H9 (cell line): ENCODE measurements at regions not wholly inside any gene's neighbourhood (a gene's known extent, or its start where the extent isn't known, plus 50 kb on each side); places are given as distances from the start of the nearest gene placed in this dataset.

ENCODE experiments used
- DNase-seq: peaks from one replicate; pipeline ENCODE4 v3.0.0-alpha.2; 2017
- H2AFZ ChIP-seq: one replicate; pipeline ENCODE4 v1.6.1; 2013; ENCODE audit warnings: mild to moderate bottlenecking, low read length, control low read depth, moderate library complexity
- H2AK5ac ChIP-seq: 2 replicates; pipeline ENCODE4 v1.6.1; 2013; ENCODE audit warnings: low read length, control low read depth, mixed read lengths; ENCODE audit not compliant: insufficient read length
- H2BK120ac ChIP-seq: one replicate; pipeline ENCODE4 v1.6.1; 2013; ENCODE audit warnings: low read depth, mild to moderate bottlenecking, low read length, control low read depth, inconsistent platforms; ENCODE audit not compliant: poor library complexity, severe bottlenecking
- H2BK12ac ChIP-seq: 2 replicates; pipeline ENCODE4 v1.6.1; 2013; ENCODE audit warnings: low read length, control low read depth, mixed read lengths, low read depth; ENCODE audit not compliant: insufficient read length
- H2BK15ac ChIP-seq: 2 replicates; pipeline ENCODE4 v1.6.1; 2013; ENCODE audit warnings: low read depth, low read length, control low read depth
- H2BK20ac ChIP-seq: one replicate; pipeline ENCODE4 v1.6.1; 2013; ENCODE audit warnings: low read depth, mild to moderate bottlenecking, low read length, control low read depth, inconsistent platforms; ENCODE audit not compliant: poor library complexity, severe bottlenecking
- H2BK5ac ChIP-seq: 2 replicates; pipeline ENCODE4 v1.6.1; 2013; ENCODE audit warnings: low read length, control low read depth, mixed read lengths; ENCODE audit not compliant: insufficient read length
- H3K14ac ChIP-seq: 2 replicates; pipeline ENCODE4 v1.6.1; 2013; ENCODE audit warnings: low read length, control low read depth; ENCODE audit not compliant: insufficient read depth
- H3K18ac ChIP-seq: 2 replicates; pipeline ENCODE4 v1.6.1; 2013; ENCODE audit warnings: low read depth, mild to moderate bottlenecking, mixed read lengths, low read length, control low read depth; ENCODE audit not compliant: insufficient read length
- H3K23ac ChIP-seq: 2 replicates; pipeline ENCODE4 v1.6.1; 2013; ENCODE audit warnings: low read length, control low read depth, mixed read lengths, low read depth; ENCODE audit not compliant: insufficient read length
- H3K23me2 ChIP-seq: 2 replicates; pipeline ENCODE4 v1.6.1; 2013; ENCODE audit warnings: low read depth, mild to moderate bottlenecking, mixed read lengths, low read length, control low read depth; ENCODE audit not compliant: insufficient read length, poor library complexity, severe bottlenecking
- H3K27ac ChIP-seq: 2 replicates; pipeline ENCODE4 v1.5.1; 2013; ENCODE audit warnings: low read length, control low read depth, mixed read lengths, low read depth; ENCODE audit not compliant: insufficient read length
- H3K27me3 ChIP-seq: 2 replicates; pipeline ENCODE4 v1.6.1; 2013; ENCODE audit warnings: low read length, control low read depth, inconsistent platforms; ENCODE audit not compliant: insufficient read depth
- H3K4ac ChIP-seq: 2 replicates; pipeline ENCODE4 v1.6.1; 2013; ENCODE audit warnings: low read depth, mild to moderate bottlenecking, control low read depth, inconsistent platforms, low read length, moderate library complexity
- H3K4me1 ChIP-seq: 2 replicates; pipeline ENCODE4 v1.6.1; 2013; ENCODE audit warnings: low read length, control low read depth, inconsistent platforms; ENCODE audit not compliant: insufficient read depth
- H3K4me2 ChIP-seq: 2 replicates; pipeline ENCODE4 v1.6.1; 2013; ENCODE audit warnings: low read length, control low read depth, mixed read lengths; ENCODE audit not compliant: insufficient read length, insufficient read depth
- H3K56ac ChIP-seq: 2 replicates; pipeline ENCODE4 v1.6.1; 2013; ENCODE audit warnings: low read depth, mild to moderate bottlenecking, mixed read lengths, low read length, control low read depth; ENCODE audit not compliant: insufficient read length
- H3K79me1 ChIP-seq: 2 replicates; pipeline ENCODE4 v1.6.1; 2013; ENCODE audit warnings: low read depth, mild to moderate bottlenecking, moderate library complexity, low read length, control low read depth, inconsistent platforms; ENCODE audit not compliant: insufficient read depth, poor library complexity, severe bottlenecking
- H3K79me2 ChIP-seq: 2 replicates; pipeline ENCODE4 v1.6.1; 2013; ENCODE audit warnings: low read length, control low read depth, inconsistent platforms; ENCODE audit not compliant: insufficient read depth
- H3K9ac ChIP-seq: 2 replicates; pipeline ENCODE4 v1.6.1; 2013; ENCODE audit warnings: low read length, control low read depth, mixed read lengths; ENCODE audit not compliant: insufficient read length; ENCODE audit errors: extremely low read depth
- H3K9me3 ChIP-seq: one replicate; pipeline ENCODE4 v1.6.1; 2013; ENCODE audit warnings: low read depth, low read length, inconsistent platforms; ENCODE audit not compliant: control insufficient read depth
- H3T11ph ChIP-seq: one replicate; pipeline ENCODE4 v1.6.1; 2013; ENCODE audit warnings: mild to moderate bottlenecking, low read length, control low read depth, inconsistent platforms
- H4K20me1 ChIP-seq: one replicate; pipeline ENCODE4 v1.6.1; 2013; ENCODE audit not compliant: control insufficient read depth, insufficient read length, insufficient read depth
- H4K5ac ChIP-seq: 2 replicates; pipeline ENCODE4 v1.6.1; 2013; ENCODE audit warnings: low read depth, mild to moderate bottlenecking, mixed read lengths, low read length, control low read depth; ENCODE audit not compliant: insufficient read length
- H4K8ac ChIP-seq: replicated peaks from 2 replicates; pipeline ENCODE4 v1.6.1; 2013; ENCODE audit warnings: low read length, control low read depth, mixed read lengths, low read depth; ENCODE audit not compliant: insufficient read length
- H4K91ac ChIP-seq: 2 replicates; pipeline ENCODE4 v1.6.1; 2013; ENCODE audit warnings: low read depth, mild to moderate bottlenecking, moderate library complexity, mixed read lengths, low read length, control low read depth; ENCODE audit not compliant: insufficient read length
- H3K27ac Mint-ChIP-seq, 3 experiments: 2 replicates in 2 of 3; 3 replicates in 1 of 3; pipeline ENCODE4 v1.8.0; 2020 to 2021; ENCODE audit warnings: mixed read lengths in 3 of 3, mild to moderate bottlenecking in 1 of 3, moderate library complexity in 1 of 3
- H3K27me3 Mint-ChIP-seq: 2 replicates; pipeline ENCODE4 v1.8.0; 2021; ENCODE audit warnings: low read depth, mild to moderate bottlenecking, moderate library complexity, mixed read lengths
- H3K36me3 Mint-ChIP-seq, 3 experiments: 2 replicates in 2 of 3; 3 replicates in 1 of 3; pipeline ENCODE4 v1.8.0; 2020 to 2021; ENCODE audit warnings: low read depth in 3 of 3, mixed read lengths in 3 of 3; ENCODE audit not compliant: insufficient read depth in 1 of 3
- H3K4me1 Mint-ChIP-seq, 2 experiments: 2 replicates each; pipeline ENCODE4 v1.8.0; 2020; ENCODE audit warnings: mixed read lengths in 2 of 2
- H3K4me3 Mint-ChIP-seq, 2 experiments: 2 replicates in 1 of 2; 3 replicates in 1 of 2; pipeline ENCODE4 v1.8.0; 2020 to 2021; ENCODE audit warnings: mild to moderate bottlenecking in 2 of 2, mixed read lengths in 2 of 2, moderate library complexity in 1 of 2
- H3K9me3 Mint-ChIP-seq, 2 experiments: 2 replicates in 1 of 2; 3 replicates in 1 of 2; pipeline ENCODE4 v1.8.0; 2020; ENCODE audit warnings: mild to moderate bottlenecking in 2 of 2, mixed read lengths in 2 of 2, moderate library complexity in 1 of 2
- CTCF ChIP-seq: fragments of 200-600 bp; sonication (generic); conservative IDR thresholded peaks from 3 replicates; pipeline ENCODE4 v1.8.0; 2021; ENCODE audit warnings: antibody characterized with exemption, mild to moderate bottlenecking

DNA sequence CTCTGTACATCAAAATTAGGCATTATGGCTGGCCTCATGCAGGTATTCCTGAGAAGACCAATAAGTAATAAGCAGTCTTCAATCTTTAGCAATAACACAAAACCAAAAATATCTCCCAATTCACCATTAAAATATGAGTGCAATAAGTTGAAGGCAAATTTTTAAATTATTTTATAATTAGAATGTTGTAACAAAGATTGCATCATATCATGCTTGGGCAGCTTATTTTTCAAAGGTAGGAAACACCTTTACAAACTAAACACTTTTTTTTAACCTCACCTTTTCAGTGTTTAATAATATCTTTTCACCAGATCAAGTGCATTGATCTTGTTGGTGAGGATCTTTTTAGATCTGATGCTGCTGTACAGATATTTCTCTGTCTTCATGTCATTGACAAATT lies 592.9 kb upstream of the PITX2 start:
- Mint-ChIP-seq H3K36me3 (no peaks in the 10 kb centered on the region), H3K27ac (no peak overlapping the region), H3K4me3 (no peak overlapping the region), H3K27me3 (no peaks in the 10 kb centered on the region), H3K9me3 (no peaks in the 10 kb centered on the region; a peak in 1 of 5 replicates), H3K4me1 (peaks cover 9 to 13% of the 10 kb centered on the region in 2 experiments)
- Histone ChIP-seq H3K14ac (no peak overlapping the region), H3K4me1 (no peaks in the 10 kb centered on the region), H2BK12ac (no peak overlapping the region), H2BK120ac (no peak overlapping the region), H2BK20ac (no peak overlapping the region), H3K23ac (no peak overlapping the region), H4K91ac (no peak overlapping the region), H3K23me2 (no peaks in the 10 kb centered on the region), H2AK5ac (no peak overlapping the region), H3K79me1 (no peaks in the 10 kb centered on the region), H2BK15ac (no peak overlapping the region), H3K27ac (no peak overlapping the region), H3T11ph (no peak overlapping the region), H3K56ac (no peak overlapping the region), H3K27me3 (no peaks in the 10 kb centered on the region), H4K5ac (no peak overlapping the region), H2BK5ac (no peak overlapping the region), H3K4ac (no peak overlapping the region), H4K20me1 (no peaks in the 10 kb centered on the region), H3K9me3 (no peaks in the 10 kb centered on the region), H2AFZ (no peak overlapping the region), H3K9ac (no peak overlapping the region), H3K79me2 (no peaks in the 10 kb centered on the region), H3K18ac (no peak overlapping the region), H4K8ac (no peak overlapping the region), H3K4me2 (no peak overlapping the region)
- no peak for DNase-seq
- TF ChIP-seq CTCF, result no peak
